ENCODE measurements at regions not wholly inside any gene's neighbourhood (a gene's known extent, or its start where the extent isn't known, plus 50 kb on each side); places are given as distances from the start of the nearest gene placed in this dataset.

- no peak for DNase-seq
These were observed 1716.4 kb downstream of the EFNA5 start for GRCh38 chr5:105954341-105954740.

- DNase-seq: no peak
These were observed 1717.1 kb downstream of the EFNA5 start for GRCh38 chr5:105953616-105954015.

DNA sequence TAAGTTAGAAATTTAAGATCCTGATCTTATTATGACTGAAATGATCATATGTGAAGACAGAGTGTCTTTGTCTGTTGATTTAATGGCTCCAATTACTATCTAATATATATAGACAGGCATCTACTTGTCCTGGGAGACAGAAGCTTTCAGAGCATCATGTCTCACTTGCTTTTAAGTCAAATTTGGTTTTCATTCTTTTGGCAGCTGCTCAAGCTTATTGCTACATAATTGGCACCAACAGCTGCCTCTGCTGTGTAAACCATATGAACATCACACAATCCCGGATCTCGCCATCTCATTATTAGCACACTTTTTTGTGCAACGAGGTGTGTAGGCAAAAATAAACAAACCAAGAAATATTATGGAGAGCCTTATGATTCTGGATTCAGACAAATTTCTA lies 1717.9 kb downstream of the EFNA5 start:
- peak in 1 of 2 experiments; percentile 3 for DNase-seq

GRCh38 chr5:105947461-105947860 lies 1723.3 kb downstream of the EFNA5 start:
- no peak for DNase-seq

DNA sequence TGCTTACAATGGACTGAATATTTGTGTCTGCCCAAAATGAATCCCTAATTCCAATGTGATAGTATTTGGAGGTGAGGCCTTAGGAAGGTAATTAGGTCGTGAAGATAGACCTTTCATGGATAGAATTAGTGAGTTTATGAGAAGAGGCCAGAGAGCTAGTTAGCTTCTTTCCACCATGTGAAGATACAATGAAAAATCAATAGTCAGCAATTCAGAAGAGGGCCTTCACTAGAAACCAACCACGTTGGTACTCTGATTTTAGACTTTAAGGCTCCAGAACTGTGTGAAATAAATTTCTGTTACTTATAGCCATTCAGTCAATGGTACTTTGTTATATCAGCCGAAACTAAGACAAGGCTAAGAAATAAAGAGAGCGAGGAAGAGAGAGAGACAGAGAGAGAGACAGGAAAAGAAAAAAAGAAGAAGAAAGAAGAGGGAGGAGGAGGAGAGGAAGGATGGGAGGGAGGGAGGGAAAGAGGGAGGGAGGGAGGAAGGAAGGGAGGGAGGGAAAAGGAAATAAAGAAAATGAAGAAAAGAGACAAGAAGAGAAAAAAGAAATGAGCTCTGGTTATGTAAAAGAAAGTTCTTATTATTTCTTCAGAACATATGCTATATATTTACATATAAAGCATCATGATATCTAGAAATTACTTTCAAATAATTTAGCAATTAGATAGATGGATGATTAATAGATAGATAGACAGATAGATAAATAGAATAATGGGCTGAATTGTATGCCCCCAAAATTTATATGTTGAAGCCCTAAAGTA lies 1725.3 kb downstream of the EFNA5 start:
- DNase-seq: no peak

DNA sequence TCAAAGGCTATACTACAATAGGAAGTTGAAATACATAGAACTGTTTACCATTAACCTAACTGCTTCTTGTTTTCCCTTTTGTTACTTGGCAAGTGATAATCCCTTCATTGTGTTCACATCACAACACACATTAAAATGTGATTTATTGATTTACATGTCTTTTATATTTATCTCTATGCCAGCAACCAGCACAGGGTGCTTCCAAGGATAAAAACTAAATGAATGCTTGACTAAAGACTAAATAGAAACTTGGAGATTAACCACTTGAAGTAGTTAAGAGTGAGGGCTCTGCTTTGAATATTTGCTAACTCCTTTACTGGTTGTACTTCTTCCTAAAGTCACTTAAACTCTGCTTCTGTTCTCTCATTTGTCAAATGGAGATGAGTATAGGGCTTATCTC lies 1730.6 kb downstream of the EFNA5 start:
- no peak for DNase-seq

DNA sequence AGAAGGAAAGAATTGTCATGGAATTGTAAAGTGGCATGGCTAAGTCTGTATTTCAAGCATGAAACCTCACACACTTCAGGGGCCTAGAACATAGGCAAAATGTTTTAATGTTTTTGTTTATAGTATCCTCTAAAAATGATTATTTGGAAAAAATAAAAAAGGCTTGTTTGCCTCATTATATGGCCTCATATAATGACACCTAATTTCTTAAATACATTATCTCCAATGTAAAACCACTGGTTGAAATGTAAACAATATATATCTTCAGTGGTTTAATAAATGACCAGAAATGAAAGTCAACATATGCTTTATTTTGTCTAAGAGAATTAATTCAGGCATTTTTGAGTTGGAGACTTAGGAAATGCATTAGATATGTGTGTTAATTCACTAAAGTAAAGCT lies 1736.6 kb downstream of the EFNA5 start:
- no peak for DNase-seq

- no peak for DNase-seq
These were observed 1738.8 kb downstream of the EFNA5 start for GRCh38 chr5:105931881-105932421.

DNA sequence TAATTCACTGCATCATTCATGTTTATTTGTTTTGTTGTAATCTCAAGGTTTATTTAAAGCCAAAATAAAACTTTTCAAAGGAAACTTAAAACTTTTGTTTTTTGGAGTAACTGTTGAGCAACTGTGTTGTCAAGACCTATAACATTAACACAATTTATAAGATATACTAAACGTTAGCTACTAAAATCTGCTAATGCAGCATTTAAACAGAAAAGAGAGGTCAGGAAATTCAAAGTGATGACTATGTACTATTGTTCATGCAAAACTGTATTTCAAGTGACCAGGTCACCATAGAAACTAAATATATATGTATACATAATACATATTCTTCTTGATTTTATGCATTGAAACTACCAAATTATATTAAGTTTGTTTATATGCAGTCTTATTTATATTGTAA lies 1740.9 kb downstream of the EFNA5 start:
- no peak for DNase-seq

GRCh38 chr5:105924366-105924765 lies 1746.4 kb downstream of the EFNA5 start:
- no peak for DNase-seq

- DNase-seq: no peak
These were observed 1748.2 kb downstream of the EFNA5 start for GRCh38 chr5:105922574-105922973.

- no peak for DNase-seq
These were observed 1748.7 kb downstream of the EFNA5 start for GRCh38 chr5:105922080-105922479.

GRCh38 chr5:105917189-105917588 lies 1753.5 kb downstream of the EFNA5 start:
- DNase-seq: no peak

GRCh38 chr5:105907016-105907415 lies 1763.7 kb downstream of the EFNA5 start:
- DNase-seq: no peak

GRCh38 chr5:105905392-105905791 lies 1765.3 kb downstream of the EFNA5 start:
- DNase-seq: no peak

DNA sequence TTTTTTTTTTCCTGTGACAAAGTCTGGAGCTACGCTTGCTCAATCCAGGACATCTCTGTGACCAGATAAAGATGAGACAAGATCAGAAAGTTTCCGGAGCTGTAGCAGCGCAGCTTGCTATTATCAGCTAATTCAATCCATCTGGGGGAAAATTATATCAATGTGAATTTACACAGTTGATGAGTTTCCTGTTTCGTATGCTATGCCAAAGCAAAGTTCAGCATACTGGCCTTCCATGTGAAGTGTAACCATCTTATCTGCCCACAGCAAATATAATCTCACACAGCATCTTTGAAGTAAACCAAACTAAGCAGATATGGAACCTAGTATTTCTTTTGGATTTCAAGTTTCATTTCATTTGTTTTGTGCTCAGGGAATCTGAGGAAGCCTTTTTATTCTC lies 1767.7 kb downstream of the EFNA5 start:
- no peak for DNase-seq

GRCh38 chr5:105899726-105900125 lies 1771.0 kb downstream of the EFNA5 start:
- DNase-seq: no peak

- no peak for DNase-seq
These were observed 1772.6 kb downstream of the EFNA5 start for GRCh38 chr5:105898183-105898582.

- DNase-seq: no peak
These were observed 1785.5 kb downstream of the EFNA5 start for GRCh38 chr5:105885266-105885665.

DNA sequence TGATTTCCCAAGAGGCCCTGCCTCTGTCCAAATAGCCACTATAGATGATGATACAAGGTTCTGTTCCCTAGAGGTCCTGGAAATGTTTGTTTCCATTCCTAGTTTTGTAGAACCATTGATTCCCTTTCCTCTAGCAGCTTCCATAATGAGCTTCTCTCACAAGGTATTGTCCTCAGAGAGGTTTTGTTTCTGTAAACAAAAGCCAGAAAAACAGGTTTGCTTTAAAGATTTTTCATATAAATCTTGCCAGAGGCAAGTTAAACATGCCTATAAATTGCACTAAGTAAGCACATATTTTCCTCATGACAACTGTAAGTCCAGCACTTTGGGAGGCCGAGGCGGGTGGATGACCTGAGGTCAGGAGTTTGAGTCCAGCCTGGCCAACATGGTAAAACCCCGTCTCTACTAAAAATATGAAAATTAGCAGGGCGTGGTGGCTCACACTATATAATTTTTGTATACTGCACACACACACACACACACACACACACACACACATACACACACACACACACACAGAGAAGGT lies 1787.7 kb downstream of the EFNA5 start:
- DNase-seq: no peak

- no peak for DNase-seq
These were observed 1792.3 kb downstream of the EFNA5 start for GRCh38 chr5:105878402-105878801.

DNA sequence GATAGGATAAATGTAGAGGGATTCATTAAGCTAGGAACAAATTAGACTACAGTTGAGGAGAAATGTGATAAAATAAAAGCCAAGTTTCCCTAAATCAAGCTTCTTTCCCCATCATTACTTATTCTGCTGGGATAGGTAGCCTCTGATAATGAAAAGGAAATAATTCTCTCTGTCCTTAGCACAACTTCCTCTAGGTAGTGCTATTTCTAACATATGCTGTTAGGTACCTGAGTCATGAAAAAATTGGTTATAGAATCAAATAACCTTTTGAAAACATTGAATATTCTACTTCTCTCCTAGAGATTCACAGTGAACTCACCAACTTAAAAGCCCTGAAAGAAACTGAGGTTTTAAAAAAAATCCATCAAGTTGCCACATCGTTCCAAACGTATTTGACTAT lies 1793.1 kb downstream of the EFNA5 start:
- DNase-seq: no peak

- DNase-seq: no peak
These were observed 1796.4 kb downstream of the EFNA5 start for GRCh38 chr5:105874316-105874715.

GRCh38 chr5:105872569-105873270 lies 1798.0 kb downstream of the EFNA5 start:
- DNase-seq: no peak
